ENCODE measurements at regions not wholly inside any gene's neighbourhood (a gene's known extent, or its start where the extent isn't known, plus 50 kb on each side); places are given as distances from the start of the nearest gene placed in this dataset.

- DNase-seq, result no peak
- H3K36me3 Mint-ChIP-seq (ENCODE audit: low read depth), result no peaks in the 10 kb centered on the region
- no peak overlapping the region for H3K4me3 Mint-ChIP-seq
- peaks cover 5% of the 10 kb centered on the region for H3K9me3 Mint-ChIP-seq
- no peak overlapping the region for H3K27ac Mint-ChIP-seq
- no peaks in the 10 kb centered on the region for H3K27me3 Mint-ChIP-seq
- no peak for ATAC-seq
- no peaks in the 10 kb centered on the region for H3K4me1 Mint-ChIP-seq
These were observed 425.9 kb upstream of the TBX3 start for GRCh38 chr12:115109863-115110262.

GRCh38 chr12:115108129-115109100 is 424.4 kb upstream of the TBX3 start:
- Mint-ChIP-seq H3K9me3 (peaks cover 9% of the 10 kb centered on the region), H3K4me1 (no peaks in the 10 kb centered on the region), H3K4me3 (no peak overlapping the region), H3K36me3 (ENCODE audit: low read depth) (no peaks in the 10 kb centered on the region), H3K27ac (no peak overlapping the region), H3K27me3 (no peaks in the 10 kb centered on the region)
- no peak for ATAC-seq
- no peak for DNase-seq

- Mint-ChIP-seq H3K4me1 (no peaks in the 10 kb centered on the region), H3K36me3 (ENCODE audit: low read depth) (no peaks in the 10 kb centered on the region), H3K4me3 (no peak overlapping the region), H3K9me3 (peaks cover 17% of the 10 kb centered on the region), H3K27me3 (no peaks in the 10 kb centered on the region), H3K27ac (no peak overlapping the region)
- ATAC-seq, result no peak
- DNase-seq, result no peak
These were observed 420.2 kb upstream of the TBX3 start for GRCh38 chr12:115103884-115104883.

- H3K27ac Mint-ChIP-seq, result no peak overlapping the region
- H3K4me3 Mint-ChIP-seq, result no peak overlapping the region
- no peaks in the 10 kb centered on the region for H3K4me1 Mint-ChIP-seq
- no peaks in the 10 kb centered on the region for H3K36me3 Mint-ChIP-seq (ENCODE audit: low read depth)
- H3K27me3 Mint-ChIP-seq, result no peaks in the 10 kb centered on the region
- DNase-seq, result no peak
- no peak for ATAC-seq
- H3K9me3 Mint-ChIP-seq, result peaks cover 23% of the 10 kb centered on the region
These were observed 418.5 kb upstream of the TBX3 start for GRCh38 chr12:115102450-115102849.

GRCh38 chr12:115101520-115101919 is 417.5 kb upstream of the TBX3 start:
- no peaks in the 10 kb centered on the region for H3K36me3 Mint-ChIP-seq (ENCODE audit: low read depth)
- H3K27ac Mint-ChIP-seq, result no peak overlapping the region
- no peaks in the 10 kb centered on the region for H3K27me3 Mint-ChIP-seq
- ATAC-seq, result no peak
- H3K4me3 Mint-ChIP-seq, result no peak overlapping the region
- no peaks in the 10 kb centered on the region for H3K4me1 Mint-ChIP-seq
- DNase-seq, result no peak
- peaks cover 25% of the 10 kb centered on the region for H3K9me3 Mint-ChIP-seq

- Mint-ChIP-seq H3K9me3 (peaks cover 16% of the 10 kb centered on the region), H3K36me3 (ENCODE audit: low read depth) (no peaks in the 10 kb centered on the region), H3K4me1 (no peaks in the 10 kb centered on the region), H3K4me3 (no peak overlapping the region), H3K27me3 (no peaks in the 10 kb centered on the region), H3K27ac (no peak overlapping the region)
- ATAC-seq (no peak), DNase-seq (no peak)
These were observed 413.4 kb upstream of the TBX3 start for GRCh38 chr12:115097416-115097815.

GRCh38 chr12:115096588-115097397 is 412.8 kb upstream of the TBX3 start:
- Mint-ChIP-seq H3K4me3 (no peak overlapping the region), H3K36me3 (ENCODE audit: low read depth) (no peaks in the 10 kb centered on the region), H3K27ac (no peak overlapping the region), H3K9me3 (peaks cover 16% of the 10 kb centered on the region), H3K4me1 (no peaks in the 10 kb centered on the region), H3K27me3 (no peaks in the 10 kb centered on the region)
- ATAC-seq (no peak), DNase-seq (no peak)

GRCh38 chr12:115095073-115095748 is 411.2 kb upstream of the TBX3 start:
- ATAC-seq, result no peak
- H3K27me3 Mint-ChIP-seq, result no peaks in the 10 kb centered on the region

GRCh38 chr12:115094163-115094816 is 410.3 kb upstream of the TBX3 start:
- H3K4me1 Mint-ChIP-seq, result no peaks in the 10 kb centered on the region
- H3K27ac Mint-ChIP-seq, result no peak overlapping the region
- H3K27me3 Mint-ChIP-seq, result no peaks in the 10 kb centered on the region
- ATAC-seq, result no peak
- no peak overlapping the region for H3K4me3 Mint-ChIP-seq
- no peaks in the 10 kb centered on the region for H3K36me3 Mint-ChIP-seq (ENCODE audit: low read depth)
- peaks cover 13% of the 10 kb centered on the region for H3K9me3 Mint-ChIP-seq
- no peak for DNase-seq

More at GRCh38 chr12:115095073-115095748, 411.2 kb upstream of the TBX3 start:
- no peak overlapping the region for H3K4me3 Mint-ChIP-seq
- H3K9me3 Mint-ChIP-seq, result peaks cover 17% of the 10 kb centered on the region
- no peak for DNase-seq
- H3K36me3 Mint-ChIP-seq (ENCODE audit: low read depth), result no peaks in the 10 kb centered on the region
- no peaks in the 10 kb centered on the region for H3K4me1 Mint-ChIP-seq
- no peak overlapping the region for H3K27ac Mint-ChIP-seq

GRCh38 chr12:115093261-115093660 is 409.3 kb upstream of the TBX3 start:
- H3K36me3 Mint-ChIP-seq (ENCODE audit: low read depth), result no peaks in the 10 kb centered on the region
- ATAC-seq (no peak), DNase-seq (no peak)
- H3K9me3 Mint-ChIP-seq, result peaks cover 13% of the 10 kb centered on the region
- H3K4me1 Mint-ChIP-seq, result no peaks in the 10 kb centered on the region
- H3K27me3 Mint-ChIP-seq, result no peaks in the 10 kb centered on the region
- no peak overlapping the region for H3K4me3 Mint-ChIP-seq
- H3K27ac Mint-ChIP-seq, result no peak overlapping the region

- Mint-ChIP-seq H3K9me3 (peaks cover 4% of the 10 kb centered on the region), H3K4me1 (no peaks in the 10 kb centered on the region), H3K27ac (no peak overlapping the region), H3K27me3 (no peaks in the 10 kb centered on the region), H3K36me3 (ENCODE audit: low read depth) (no peaks in the 10 kb centered on the region), H3K4me3 (no peak overlapping the region)
- no peak for ATAC-seq
- no peak for DNase-seq
These were observed 406.8 kb upstream of the TBX3 start for GRCh38 chr12:115090783-115091182.

- ATAC-seq (no peak), DNase-seq (no peak)
- Mint-ChIP-seq H3K9me3 (peaks cover 4% of the 10 kb centered on the region), H3K27ac (no peak overlapping the region), H3K27me3 (no peaks in the 10 kb centered on the region), H3K36me3 (ENCODE audit: low read depth) (no peaks in the 10 kb centered on the region), H3K4me1 (no peaks in the 10 kb centered on the region), H3K4me3 (no peak overlapping the region)
These were observed 405.2 kb upstream of the TBX3 start for GRCh38 chr12:115088995-115089841.

Measured in activated naive CD8-positive, alpha-beta T cell treated with anti-CD3 and anti-CD28 coated beads, Interleukin-2, amount 50 U/mL, for 24 hours (primary cell).